RPMI8226 (cell line): ENCODE measurements at regions not wholly inside any gene's neighbourhood (a gene's known extent, or its start where the extent isn't known, plus 50 kb on each side); places are given as distances from the start of the nearest gene placed in this dataset.
A peak's percentile ranks its signal among the peaks of the same experiment; 100 is the strongest.

ENCODE experiments used
- DNase-seq: peaks from one replicate; pipeline ENCODE4 v3.0.0-alpha.2; 2015

GRCh38 chr12:92614001-92614400 is 88.8 kb upstream of the PLEKHG7 start:
- no peak for DNase-seq

- DNase-seq = no peak
Observed at GRCh38 chr12:92612611-92613010, 90.2 kb upstream of the PLEKHG7 start.

- no peak for DNase-seq
Observed at GRCh38 chr12:92608151-92609091, 94.4 kb upstream of the PLEKHG7 start.

DNA sequence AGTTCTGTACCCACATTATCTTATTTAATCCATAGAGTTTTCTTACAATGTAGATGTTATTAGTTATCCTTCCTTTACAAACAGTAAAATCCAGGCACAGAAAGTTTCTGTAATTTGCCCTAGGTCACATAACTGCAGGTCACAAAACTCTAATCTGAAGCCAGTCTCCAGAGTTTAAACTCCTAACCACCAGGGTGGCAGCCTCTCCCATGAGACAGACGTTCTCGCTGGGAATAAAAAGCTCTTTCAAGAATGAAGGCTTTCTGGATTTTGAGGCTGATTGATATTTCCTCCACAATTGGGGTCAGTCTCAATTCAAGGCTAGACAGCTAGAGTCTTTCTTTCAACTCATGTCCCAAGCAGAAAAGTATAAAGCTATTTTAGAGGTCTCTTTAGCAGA is 95.8 kb upstream of the PLEKHG7 start:
- no peak for DNase-seq

DNA sequence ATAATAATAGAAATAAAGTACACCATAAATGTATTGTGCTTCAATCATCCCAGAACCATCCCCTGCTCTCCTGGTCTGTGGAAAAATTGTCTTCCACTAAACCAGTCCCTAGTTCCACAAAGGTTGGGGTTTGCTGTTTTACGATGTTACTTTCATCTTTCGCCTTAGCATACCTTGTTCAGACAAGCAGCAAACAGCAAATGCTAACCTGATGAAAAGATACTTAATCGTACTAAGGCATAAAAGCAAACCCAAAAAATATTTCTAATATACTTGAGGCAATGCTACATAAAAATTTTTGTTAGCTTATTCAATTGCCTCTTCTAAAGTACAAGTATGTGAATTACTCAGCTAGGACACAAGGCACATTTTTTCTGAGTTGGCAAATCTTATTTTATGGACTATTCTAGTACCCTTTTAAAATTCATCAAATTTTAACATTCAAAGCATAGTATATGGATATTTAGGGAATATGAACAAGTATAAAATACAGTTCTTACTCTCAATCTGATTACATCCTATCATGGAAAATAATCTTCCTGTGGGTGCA is 97.1 kb upstream of the PLEKHG7 start:
- DNase-seq = no peak

- DNase-seq = no peak
Observed at GRCh38 chr12:92604786-92605185, 98.0 kb upstream of the PLEKHG7 start.

GRCh38 chr12:92603741-92604432 is 98.9 kb upstream of the PLEKHG7 start:
- DNase-seq = no peak

DNA sequence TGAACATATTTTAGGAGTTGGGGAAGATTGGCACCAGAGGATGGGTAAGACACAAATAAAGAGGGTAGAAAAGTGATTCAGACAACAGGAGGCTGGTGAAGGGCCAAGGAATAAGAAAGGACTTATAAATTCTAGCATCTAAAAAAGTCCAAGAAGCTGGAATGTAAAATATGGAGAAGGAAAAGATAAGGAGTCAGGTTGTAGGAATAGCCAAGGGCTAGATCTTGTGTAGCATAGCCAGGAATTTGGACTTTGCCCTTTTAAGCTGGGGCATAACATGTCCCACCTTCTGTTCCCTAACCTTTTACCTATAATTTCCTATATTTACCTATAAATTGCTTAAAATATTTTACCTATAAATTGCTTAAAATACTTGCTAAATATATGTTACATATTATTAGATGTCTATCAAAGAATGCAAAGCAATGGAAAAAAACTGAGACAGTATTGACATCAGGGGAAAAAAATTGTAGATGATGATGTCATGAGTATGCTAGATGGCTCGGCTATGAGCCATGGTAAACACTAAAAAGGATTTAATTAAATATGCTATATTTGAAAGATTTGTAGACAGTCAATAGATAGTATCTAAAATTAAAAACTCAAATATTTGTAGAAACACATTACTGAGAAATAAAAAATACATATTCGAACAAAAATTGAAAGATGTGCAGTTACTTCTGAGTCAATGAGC is 99.7 kb upstream of the PLEKHG7 start:
- no peak for DNase-seq

DNA sequence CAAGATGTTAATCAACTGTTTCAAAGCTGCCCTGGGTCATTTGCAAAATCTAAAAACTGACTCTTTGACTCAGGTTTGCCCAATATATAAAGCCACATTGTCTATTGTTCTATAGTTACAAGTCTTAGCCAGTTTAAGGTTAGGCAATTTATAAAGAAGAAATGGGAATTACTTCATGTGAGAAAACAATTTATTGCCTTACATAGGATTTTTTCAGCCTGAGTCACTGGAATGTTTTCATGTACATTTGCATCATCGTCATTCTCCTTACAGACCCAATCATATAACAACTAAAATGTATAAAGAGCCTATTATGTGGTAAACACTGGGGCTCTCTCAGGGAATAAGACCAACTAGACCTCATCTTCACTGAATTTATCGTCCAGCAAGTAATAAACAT is 100.3 kb upstream of the PLEKHG7 start:
- DNase-seq = no peak

GRCh38 chr12:92601680-92602079 is 101.1 kb upstream of the PLEKHG7 start:
- no peak for DNase-seq

GRCh38 chr12:92601176-92601575 is 101.6 kb upstream of the PLEKHG7 start:
- no peak for DNase-seq

DNA sequence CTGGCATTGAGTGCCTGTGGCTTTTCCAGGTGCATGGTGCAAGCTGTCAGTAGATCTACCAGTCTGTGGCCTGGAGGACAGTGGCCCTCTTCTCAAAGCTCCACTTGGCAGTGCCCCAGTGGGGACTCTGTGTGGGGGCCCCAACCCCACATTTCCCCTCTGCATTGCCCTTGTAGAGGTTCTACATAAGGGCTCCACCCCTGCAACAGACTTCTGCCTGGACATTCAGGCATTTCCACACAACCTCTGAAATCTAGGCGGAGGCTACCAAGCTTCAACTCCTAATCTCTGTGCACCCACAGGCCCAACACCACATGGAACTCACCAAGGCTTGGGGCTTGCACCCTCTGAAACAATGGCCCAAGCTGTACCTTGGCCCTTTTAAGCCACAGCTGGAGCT is 102.7 kb upstream of the PLEKHG7 start:
- DNase-seq = no peak

- no peak for DNase-seq
Observed at GRCh38 chr12:92597997-92598396, 104.8 kb upstream of the PLEKHG7 start.

GRCh38 chr12:92597118-92597517 is 105.7 kb upstream of the PLEKHG7 start:
- no peak for DNase-seq

DNA sequence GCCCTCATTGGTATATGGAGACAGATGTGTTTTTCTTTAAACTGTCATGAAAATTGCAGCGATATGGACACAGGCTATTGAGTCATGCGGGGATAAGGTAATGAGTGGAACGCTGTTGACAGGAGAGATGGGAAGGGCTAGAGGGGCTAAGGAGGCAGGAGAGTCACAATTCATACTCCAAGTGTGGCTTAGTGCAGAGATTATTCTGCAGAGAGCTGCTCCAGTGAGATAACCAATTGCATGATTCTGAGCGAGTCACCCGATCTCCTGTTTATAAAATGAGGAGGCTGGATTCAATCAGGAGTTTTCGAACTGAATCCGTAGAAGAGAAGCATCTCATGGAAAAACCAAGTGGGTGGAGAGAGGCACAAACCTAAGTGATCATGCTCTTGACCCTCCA is 106.4 kb upstream of the PLEKHG7 start:
- DNase-seq = no peak

DNA sequence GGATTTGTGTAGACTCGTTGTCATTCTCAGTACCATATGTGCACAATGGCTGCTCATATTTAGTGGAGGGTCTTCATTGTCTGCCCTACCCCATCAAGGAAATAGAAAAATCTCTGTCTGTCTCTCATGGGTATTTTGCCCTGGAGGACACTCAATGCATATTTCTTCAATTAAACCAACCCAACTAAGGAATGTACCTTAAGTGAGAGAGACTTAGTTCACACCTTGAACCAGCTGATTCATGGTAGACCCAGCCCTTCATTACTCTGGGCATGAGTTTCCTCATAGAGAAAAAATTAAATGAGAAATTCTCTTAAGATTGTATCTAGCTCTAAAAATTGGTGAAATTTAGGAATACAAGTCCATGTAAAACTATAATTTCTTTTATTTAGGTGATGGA is 107.1 kb upstream of the PLEKHG7 start:
- DNase-seq = no peak

DNA sequence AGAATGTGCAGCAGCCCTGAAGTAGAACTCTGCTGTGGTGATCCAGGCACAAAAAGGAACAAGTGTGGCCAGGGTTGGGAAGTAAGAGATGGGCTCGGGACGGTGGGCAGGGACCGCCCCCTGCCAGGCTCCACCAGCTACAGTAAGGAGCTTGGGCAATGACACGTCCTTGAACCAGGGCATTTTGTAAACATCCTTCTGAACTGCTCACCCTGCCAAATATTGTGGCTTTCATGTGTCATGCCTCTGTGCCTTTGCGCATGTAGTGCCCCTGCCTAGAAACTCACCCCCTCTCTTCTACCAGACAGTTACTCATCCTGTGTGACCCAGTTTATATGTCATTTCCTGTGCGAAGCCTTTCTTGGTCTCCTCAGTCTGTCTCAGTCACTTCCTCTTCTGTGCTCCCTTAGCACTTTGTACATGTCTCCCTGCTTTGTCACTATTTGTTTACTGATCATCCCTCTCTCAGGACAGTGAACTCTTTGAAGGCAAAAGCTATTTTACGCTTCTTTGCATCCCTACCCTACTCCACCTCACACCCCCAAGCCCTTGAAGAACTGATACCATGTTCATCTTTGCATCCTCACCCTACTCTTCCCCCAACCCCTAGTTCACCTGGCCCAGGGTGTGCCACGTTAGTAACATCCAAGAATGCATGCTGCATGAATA is 108.9 kb upstream of the PLEKHG7 start:
- DNase-seq = peak; percentile 15

- no peak for DNase-seq
Observed at GRCh38 chr12:92585115-92585727, 117.6 kb upstream of the PLEKHG7 start.

DNA sequence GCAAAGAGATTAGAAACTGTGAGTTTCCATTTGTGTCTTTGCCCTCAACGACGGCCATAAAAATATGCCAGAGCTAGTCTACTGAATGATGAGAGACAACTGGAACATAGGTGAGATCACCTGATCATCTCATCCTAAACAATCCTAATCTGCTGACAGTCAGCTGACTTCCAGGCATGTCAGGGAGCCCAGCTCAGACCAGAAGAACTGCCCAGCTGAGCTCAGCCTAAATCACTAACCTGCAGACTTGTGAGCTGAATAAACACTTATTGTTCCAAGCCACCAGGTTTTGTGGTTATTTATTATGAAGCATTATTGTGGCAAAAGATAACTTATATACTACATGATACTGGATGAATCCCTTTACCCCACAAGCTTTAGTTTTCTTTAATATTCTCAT is 118.9 kb upstream of the PLEKHG7 start:
- no peak for DNase-seq

DNA sequence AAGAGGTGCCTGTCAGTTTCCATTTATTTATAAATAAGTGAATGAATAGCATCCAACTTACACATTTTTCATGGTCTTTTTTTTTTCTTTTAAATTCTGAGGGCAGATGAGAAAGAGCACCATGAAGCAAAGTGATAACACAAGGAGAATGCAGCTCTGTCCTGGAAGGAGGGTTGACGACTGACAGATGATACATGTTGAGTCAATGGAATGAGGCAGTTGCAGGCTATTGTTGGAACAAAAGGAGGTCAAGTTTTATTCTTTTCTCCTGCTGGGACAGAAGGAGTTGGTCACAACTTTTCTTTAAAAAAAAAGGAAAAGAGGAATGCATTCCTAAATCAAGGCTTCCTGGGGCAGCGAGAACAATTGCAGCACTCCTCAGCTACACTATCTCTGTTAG is 119.9 kb upstream of the PLEKHG7 start:
- DNase-seq = no peak

DNA sequence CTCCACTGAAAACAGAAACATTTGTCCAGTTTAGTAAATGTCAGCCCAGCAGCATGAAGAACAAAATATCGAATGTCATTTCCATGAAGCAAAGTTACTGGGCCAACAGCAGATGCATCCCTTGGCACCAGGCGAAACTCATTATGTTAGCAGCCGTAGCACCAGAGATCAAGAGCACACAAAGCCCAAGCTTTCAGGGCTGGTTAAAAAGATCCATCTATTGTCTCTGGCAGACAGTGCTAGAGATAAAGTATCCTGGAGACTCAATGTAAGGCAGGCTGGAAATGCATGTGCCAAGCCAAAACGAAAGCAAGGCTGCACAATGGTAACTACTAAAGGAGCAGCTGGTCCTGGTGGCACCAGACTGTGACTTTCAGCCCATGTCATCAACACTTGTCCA is 120.3 kb upstream of the PLEKHG7 start:
- DNase-seq = no peak

- DNase-seq = no peak
Observed at GRCh38 chr12:92581604-92582003, 121.2 kb upstream of the PLEKHG7 start.
